HG02759 (cell line): ENCODE measurements at regions not wholly inside any gene's neighbourhood (a gene's known extent, or its start where the extent isn't known, plus 50 kb on each side); places are given as distances from the start of the nearest gene placed in this dataset.
A peak's percentile ranks its signal among the peaks of the same experiment; 100 is the strongest.

Experiments used
- ATAC-seq: cut with Tn5 transposase; IDR thresholded peaks from one replicate; pipeline ENCODE4 v1.9.1; 2021; ENCODE audit warnings: mild to moderate bottlenecking, moderate library complexity; ENCODE audit not compliant: unreplicated experiment

DNA sequence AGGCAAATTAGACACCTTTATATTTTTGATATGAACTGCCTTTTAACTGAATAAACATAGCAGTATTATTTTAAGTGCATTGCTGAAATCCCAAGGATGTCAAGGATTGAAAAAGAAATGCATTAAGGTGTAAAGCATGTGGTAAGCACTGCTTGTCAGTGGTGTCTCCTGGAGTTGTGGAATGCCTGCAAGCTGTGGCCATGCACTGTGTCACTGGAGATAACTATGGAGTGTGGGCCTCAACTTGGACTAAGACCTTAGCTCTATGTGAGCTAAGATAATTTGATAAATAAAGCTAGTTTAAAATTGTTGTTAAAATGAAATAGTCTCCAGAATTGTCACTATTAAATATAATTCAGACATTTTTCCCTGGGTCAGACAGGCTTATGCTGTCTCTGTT is 156.6 kb upstream of the OPRM1 start:
- ATAC-seq, result no peak

- no peak for ATAC-seq
Measured at GRCh38 chr6:153873541-153873940, 165.5 kb upstream of the OPRM1 start.

- no peak for ATAC-seq
Measured at GRCh38 chr6:153872946-153873345, 166.1 kb upstream of the OPRM1 start.

- no peak for ATAC-seq
Measured at GRCh38 chr6:153862927-153863326, 176.1 kb upstream of the OPRM1 start.

GRCh38 chr6:153862139-153862538 is 176.9 kb upstream of the OPRM1 start:
- ATAC-seq, result no peak

- ATAC-seq, result peak; percentile 77
Measured at GRCh38 chr6:153858529-153858928, 180.5 kb upstream of the OPRM1 start.

GRCh38 chr6:153856929-153857376 is 182.1 kb upstream of the OPRM1 start:
- no peak for ATAC-seq

DNA sequence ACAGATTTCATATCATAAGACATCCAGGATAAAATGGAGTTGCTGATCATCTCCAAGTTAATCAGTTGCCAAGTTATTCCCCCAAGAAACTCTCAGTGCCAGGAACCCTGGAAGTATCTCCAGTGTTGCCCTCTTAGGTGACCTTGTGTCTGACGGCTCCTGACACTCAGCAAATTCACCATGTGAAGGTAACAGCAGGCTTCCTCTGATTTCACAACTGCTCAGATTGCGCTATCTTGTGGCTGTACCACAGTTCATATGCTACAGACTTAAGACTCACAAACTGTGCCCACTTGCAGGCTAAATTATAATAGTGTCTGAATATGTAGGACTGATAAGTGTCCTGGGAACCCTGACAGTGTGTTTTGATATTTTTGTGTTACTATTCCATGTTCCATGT is 186.6 kb upstream of the OPRM1 start:
- no peak for ATAC-seq

- ATAC-seq, result no peak
Measured at GRCh38 chr6:153852034-153852433, 187.0 kb upstream of the OPRM1 start.

GRCh38 chr6:153849072-153849779 is 189.8 kb upstream of the OPRM1 start:
- ATAC-seq, result no peak

DNA sequence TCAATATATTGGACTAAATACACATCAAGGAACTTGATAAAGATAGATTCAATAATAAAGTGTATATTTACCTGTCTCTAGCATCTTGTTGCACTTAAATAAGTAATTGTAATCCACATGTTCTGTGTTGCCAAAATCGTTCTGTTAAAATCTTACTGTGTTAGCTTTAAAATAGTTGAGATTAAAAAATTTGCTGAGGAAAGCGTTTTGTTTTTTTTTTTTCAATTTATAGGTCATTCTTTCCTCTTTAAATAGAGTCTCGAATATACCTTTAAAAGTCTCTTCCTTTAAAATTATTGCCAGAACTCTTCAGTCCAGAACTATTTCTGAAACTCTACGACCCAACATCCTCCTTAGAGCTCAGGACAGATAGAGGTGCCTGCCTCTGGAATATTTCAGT is 195.6 kb upstream of the OPRM1 start:
- ATAC-seq, result no peak

DNA sequence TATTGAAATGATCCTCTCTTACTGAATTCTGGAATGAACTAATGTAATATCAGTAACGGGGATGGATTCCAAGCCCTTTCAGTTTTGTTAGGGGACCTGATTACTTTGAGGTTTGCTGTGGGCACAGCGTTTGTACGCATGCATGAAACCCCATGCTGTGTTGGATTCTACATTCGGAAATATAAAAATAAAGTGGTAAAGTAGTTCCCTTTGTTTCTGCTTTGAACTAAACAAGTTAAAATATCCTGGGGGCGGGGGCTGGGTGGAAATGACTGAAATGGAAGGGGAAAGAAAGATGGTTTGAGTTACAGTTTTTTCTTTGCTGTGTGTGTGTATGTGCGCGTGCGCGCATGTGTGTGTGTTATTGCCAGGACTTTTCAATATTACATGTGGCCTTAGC is 196.5 kb upstream of the OPRM1 start:
- no peak for ATAC-seq

GRCh38 chr6:153840039-153840850 is 198.8 kb upstream of the OPRM1 start:
- ATAC-seq, result no peak

DNA sequence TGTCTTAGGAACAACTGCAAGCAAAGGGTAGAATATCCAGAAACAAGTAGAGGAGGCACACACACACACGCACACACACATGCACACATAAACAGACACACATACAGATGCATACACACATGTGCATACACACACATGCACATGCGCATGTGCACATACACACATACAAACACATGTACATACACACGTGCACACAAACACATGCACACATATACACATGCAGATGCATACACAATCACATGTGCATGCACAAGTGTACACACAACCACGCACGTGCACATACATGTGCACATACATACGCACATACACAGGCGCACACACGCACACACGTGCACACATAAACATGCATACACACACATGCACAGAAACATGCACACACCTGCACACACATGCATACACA is 206.5 kb upstream of the OPRM1 start:
- no peak for ATAC-seq

GRCh38 chr6:153831350-153832078 is 207.5 kb upstream of the OPRM1 start:
- no peak for ATAC-seq

DNA sequence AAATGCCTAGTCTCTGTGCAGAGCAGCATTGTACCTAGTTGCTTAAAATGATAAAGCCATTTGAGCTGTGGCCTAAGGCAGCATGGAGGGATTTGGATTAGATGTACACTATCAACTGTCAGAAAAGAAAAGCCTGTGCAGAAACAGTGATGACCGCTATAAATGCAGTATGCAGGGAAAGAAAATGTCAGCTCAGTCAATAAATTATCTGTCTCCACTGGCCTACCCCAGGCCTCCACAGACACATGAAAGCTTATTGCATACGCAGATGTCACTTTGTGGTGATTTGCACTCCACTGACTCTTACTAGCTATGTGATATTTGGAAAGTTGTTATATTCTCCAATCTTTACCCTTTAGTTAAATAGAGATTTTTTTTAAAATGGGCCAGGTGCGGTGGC is 221.9 kb upstream of the OPRM1 start:
- ATAC-seq, result no peak

- no peak for ATAC-seq
Measured at GRCh38 chr6:153816366-153816765, 222.7 kb upstream of the OPRM1 start.

DNA sequence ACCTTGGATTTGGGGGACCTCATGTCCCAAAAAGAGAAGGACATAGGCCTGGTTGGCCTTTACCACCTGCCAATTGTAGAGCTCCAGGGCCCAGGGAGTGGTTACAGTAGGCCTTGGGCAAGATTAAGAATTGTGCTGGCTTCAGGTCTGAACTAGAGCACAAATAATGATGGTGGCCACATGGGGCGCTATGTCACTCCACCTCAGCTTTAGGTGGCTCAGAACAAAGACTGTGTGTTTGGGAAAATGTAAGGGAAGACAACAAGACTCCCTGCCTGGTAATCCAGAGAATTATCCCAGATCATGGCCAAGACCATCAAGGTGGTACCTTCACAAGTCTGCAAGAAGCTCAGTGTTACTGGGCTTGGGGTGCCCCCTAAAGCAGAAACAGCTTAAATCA is 224.9 kb upstream of the OPRM1 start:
- no peak for ATAC-seq

GRCh38 chr6:153804755-153805330 is 234.2 kb upstream of the OPRM1 start:
- ATAC-seq, result no peak

- no peak for ATAC-seq
Measured at GRCh38 chr6:153801917-153802316, 237.1 kb upstream of the OPRM1 start.

GRCh38 chr6:153800580-153801188 is 238.4 kb upstream of the OPRM1 start:
- ATAC-seq, result no peak
